ENCODE measurements at regions not wholly inside any gene's neighbourhood (a gene's known extent, or its start where the extent isn't known, plus 50 kb on each side); places are given as distances from the start of the nearest gene placed in this dataset.

GRCh38 chr5:39579750-39580149, 155.0 kb upstream of the DAB2 start:
- Mint-ChIP-seq H3K4me3 (no peak overlapping the region), H3K36me3 (ENCODE audit: insufficient read depth in 1 of 3, low read depth in 3 of 3) (no peaks in the 10 kb centered on the region), H3K27ac (no peak overlapping the region), H3K9me3 (no peaks in the 10 kb centered on the region; a peak in 1 of 5 replicates), H3K4me1 (no peaks in the 10 kb centered on the region), H3K27me3 (ENCODE audit: low read depth) (peaks cover 1% of the 10 kb centered on the region; the same call in 1 of the 2 replicates)
- Histone ChIP-seq H2BK12ac (ENCODE audit: insufficient read length, low read depth, low read length) (no peak overlapping the region), H3T11ph (ENCODE audit: low read length) (no peak overlapping the region), H2BK5ac (ENCODE audit: insufficient read length, low read length) (no peak overlapping the region), H2BK20ac (ENCODE audit: low read depth, low read length, poor library complexity, severe bottlenecking) (no peak overlapping the region), H3K18ac (ENCODE audit: insufficient read length, low read depth, low read length) (no peak overlapping the region), H3K27ac (ENCODE audit: insufficient read length, low read depth, low read length) (no peak overlapping the region), H3K79me2 (ENCODE audit: insufficient read depth, low read length) (no peaks in the 10 kb centered on the region), H4K20me1 (ENCODE audit: control insufficient read depth, insufficient read depth, insufficient read length) (no peaks in the 10 kb centered on the region), H3K9me3 (ENCODE audit: control insufficient read depth, low read depth, low read length) (no peaks in the 10 kb centered on the region), H3K27me3 (ENCODE audit: insufficient read depth, low read length) (no peaks in the 10 kb centered on the region), H3K4me1 (ENCODE audit: insufficient read depth, low read length) (no peaks in the 10 kb centered on the region), H2BK120ac (ENCODE audit: low read depth, low read length, poor library complexity, severe bottlenecking) (no peak overlapping the region), H4K91ac (ENCODE audit: insufficient read length, low read depth, low read length) (no peak overlapping the region), H3K4me2 (ENCODE audit: insufficient read depth, insufficient read length, low read length) (no peak overlapping the region), H2AFZ (ENCODE audit: low read length) (no peak overlapping the region), H3K14ac (ENCODE audit: insufficient read depth, low read length) (no peak overlapping the region), H3K4ac (ENCODE audit: low read depth, low read length) (no peak overlapping the region), H2AK5ac (ENCODE audit: insufficient read length, low read length) (no peak overlapping the region), H2BK15ac (ENCODE audit: low read depth, low read length) (no peak overlapping the region), H4K8ac (replicated peaks; ENCODE audit: insufficient read length, low read depth, low read length) (no peak overlapping the region), H3K23ac (ENCODE audit: insufficient read length, low read depth, low read length) (no peak overlapping the region), H3K23me2 (ENCODE audit: insufficient read length, low read depth, low read length, poor library complexity, severe bottlenecking) (no peaks in the 10 kb centered on the region), H3K9ac (ENCODE audit: extremely low read depth, insufficient read length, low read length) (no peak overlapping the region), H3K79me1 (ENCODE audit: insufficient read depth, low read depth, low read length, poor library complexity, severe bottlenecking) (no peaks in the 10 kb centered on the region), H3K56ac (ENCODE audit: insufficient read length, low read depth, low read length) (no peak overlapping the region), H4K5ac (ENCODE audit: insufficient read length, low read depth, low read length) (no peak overlapping the region)
- DNase-seq, result no peak
- no peak for TF ChIP-seq CTCF (conservative IDR thresholded peaks at IDR 0.05)
- WGBS (ENCODE audit: extremely low coverage, insufficient read length, low lambda C conversion rate), result no CpG with 5 or more reads among the region's 3 CpGs

All from H9 (cell line).